ENCODE measurements at regions not wholly inside any gene's neighbourhood (a gene's known extent, or its start where the extent isn't known, plus 50 kb on each side); places are given as distances from the start of the nearest gene placed in this dataset.

- no peak overlapping the region for H3K27ac Mint-ChIP-seq
- peak; percentile 62 for ATAC-seq
- TF ChIP-seq NR2C2 (CRISPR knock-in tag; IDR thresholded peaks at IDR 0.05) (no peak), TEAD1 (CRISPR knock-in tag; IDR thresholded peaks at IDR 0.05) (no peak), JAZF1 (CRISPR knock-in tag; IDR thresholded peaks at IDR 0.05) (no peak), JUN (CRISPR knock-in tag; IDR thresholded peaks at IDR 0.05) (no peak), ZNF281 (CRISPR knock-in tag; IDR thresholded peaks at IDR 0.05) (no peak), RORB (CRISPR knock-in tag; IDR thresholded peaks at IDR 0.05) (no peak), ZNF317 (CRISPR knock-in tag; IDR thresholded peaks at IDR 0.05; ENCODE audit: borderline replicate concordance, low read depth) (no peak), CREM (CRISPR knock-in tag; IDR thresholded peaks at IDR 0.05) (no peak), SP1 (CRISPR knock-in tag; conservative IDR thresholded peaks at IDR 0.05) (no peak), ZNF396 (CRISPR knock-in tag; IDR thresholded peaks at IDR 0.05; ENCODE audit: borderline replicate concordance) (no peak), PREB (CRISPR knock-in tag; IDR thresholded peaks at IDR 0.05; ENCODE audit: borderline replicate concordance) (no peak), ZSCAN18 (CRISPR knock-in tag; IDR thresholded peaks at IDR 0.05) (no peak), EMX1 (CRISPR knock-in tag; IDR thresholded peaks at IDR 0.05) (no peak)
Measured at GRCh38 chr1:60461925-60462595, 388.5 kb upstream of the C1orf87 start.

GRCh38 chr1:60458111-60458510 is 384.5 kb upstream of the C1orf87 start:
- ChIA-PET POLR2A (no interaction called here), CTCF (no interaction called here)
- no peak for DNase-seq (ENCODE audit: low spot score)
- no peak for TF ChIP-seq E2F5 (CRISPR knock-in tag; IDR thresholded peaks at IDR 0.05)
- no peak for TF ChIP-seq RELA (CRISPR knock-in tag; IDR thresholded peaks at IDR 0.05; ENCODE audit: borderline replicate concordance)
- Mint-ChIP-seq H3K4me3 (no peak overlapping the region), H3K27ac (no peak overlapping the region), H3K4me1 (peaks cover 11% of the 10 kb centered on the region), H3K27me3 (ENCODE audit: low read depth) (peaks cover 52% of the 10 kb centered on the region), H3K36me3 (no peaks in the 10 kb centered on the region), H3K9me3 (peaks cover 14% of the 10 kb centered on the region)
- ATAC-seq = no peak

More at GRCh38 chr1:60461925-60462595, 388.5 kb upstream of the C1orf87 start:
- Mint-ChIP-seq H3K4me1 (peaks cover 11% of the 10 kb centered on the region), H3K27me3 (ENCODE audit: low read depth) (peaks cover 73% of the 10 kb centered on the region), H3K36me3 (no peaks in the 10 kb centered on the region), H3K4me3 (no peak overlapping the region), H3K9me3 (peaks cover 12% of the 10 kb centered on the region)
- POLR2A ChIA-PET = no interaction called here
- DNase-seq (ENCODE audit: low spot score) = no peak
- CTCF ChIA-PET = no interaction called here

- ChIA-PET POLR2A (no interaction called here), CTCF (no interaction called here)
- no peaks in the 10 kb centered on the region for H3K36me3 Mint-ChIP-seq
- no peak overlapping the region for H3K4me3 Mint-ChIP-seq
- no peaks in the 10 kb centered on the region for H3K27me3 Mint-ChIP-seq (ENCODE audit: low read depth)
- ATAC-seq = no peak
- peaks cover 2% of the 10 kb centered on the region; the same call in 1 of the 2 replicates for H3K4me1 Mint-ChIP-seq
- no peak overlapping the region for H3K27ac Mint-ChIP-seq
- peaks cover 8% of the 10 kb centered on the region for H3K9me3 Mint-ChIP-seq
- DNase-seq (ENCODE audit: low spot score) = no peak
- TF ChIP-seq CTCF (IDR thresholded peaks at IDR 0.05) = no peak
- TF ChIP-seq MLX (CRISPR knock-in tag; IDR thresholded peaks at IDR 0.05) = no peak
- TF ChIP-seq E2F1 (CRISPR knock-in tag; IDR thresholded peaks at IDR 0.05) = no peak
- TF ChIP-seq RELA (CRISPR knock-in tag; IDR thresholded peaks at IDR 0.05; ENCODE audit: borderline replicate concordance) = no peak
- no peak for TF ChIP-seq E2F4 (CRISPR knock-in tag; IDR thresholded peaks at IDR 0.05; ENCODE audit: borderline replicate concordance, low read depth)
- TF ChIP-seq SMAD3 (CRISPR knock-in tag; IDR thresholded peaks at IDR 0.05; ENCODE audit: borderline replicate concordance) = no peak
- no peak for TF ChIP-seq ZNF416 (CRISPR knock-in tag; IDR thresholded peaks at IDR 0.05)
Measured at GRCh38 chr1:60449876-60450275, 376.3 kb upstream of the C1orf87 start.
